Activated naive CD8-positive, alpha-beta T cell (primary cell): ENCODE measurements at regions not wholly inside any gene's neighbourhood (a gene's known extent, or its start where the extent isn't known, plus 50 kb on each side); places are given as distances from the start of the nearest gene placed in this dataset.

Experiments used
- H3K27ac Mint-ChIP-seq: one replicate; pipeline ENCODE4 v1.8.0; 2021; ENCODE audit warnings: mixed read lengths
- H3K27me3 Mint-ChIP-seq: one replicate; pipeline ENCODE4 v1.8.0; 2021; ENCODE audit warnings: mixed read lengths
- H3K36me3 Mint-ChIP-seq: one replicate; pipeline ENCODE4 v1.8.0; 2021; ENCODE audit warnings: mixed read lengths
- H3K4me1 Mint-ChIP-seq: one replicate; pipeline ENCODE4 v1.8.0; 2021; ENCODE audit warnings: low read depth, mixed read lengths
- H3K4me3 Mint-ChIP-seq: one replicate; pipeline ENCODE4 v1.8.0; 2021; ENCODE audit warnings: mild to moderate bottlenecking, mixed read lengths
- H3K9me3 Mint-ChIP-seq: one replicate; pipeline ENCODE4 v1.8.0; 2021; ENCODE audit warnings: low read depth, mixed read lengths

- Mint-ChIP-seq H3K4me3 (no peak overlapping the region), H3K27ac (no peak overlapping the region), H3K27me3 (peaks cover under 1% of the 10 kb centered on the region), H3K4me1 (no peaks in the 10 kb centered on the region), H3K36me3 (no peaks in the 10 kb centered on the region), H3K9me3 (no peaks in the 10 kb centered on the region)
These were observed 68.6 kb upstream of the POU3F1 start for GRCh38 chr1:38115226-38115625.

GRCh38 chr1:38114241-38115026 is 67.8 kb upstream of the POU3F1 start:
- Mint-ChIP-seq H3K4me1 (no peaks in the 10 kb centered on the region), H3K4me3 (no peak overlapping the region), H3K27ac (no peak overlapping the region), H3K36me3 (no peaks in the 10 kb centered on the region), H3K9me3 (no peaks in the 10 kb centered on the region), H3K27me3 (peaks cover 2% of the 10 kb centered on the region)

GRCh38 chr1:38113159-38113666 is 66.6 kb upstream of the POU3F1 start:
- Mint-ChIP-seq H3K4me3 (no peak overlapping the region), H3K36me3 (no peaks in the 10 kb centered on the region), H3K9me3 (no peaks in the 10 kb centered on the region), H3K4me1 (no peaks in the 10 kb centered on the region), H3K27me3 (peaks cover 2% of the 10 kb centered on the region), H3K27ac (no peak overlapping the region)

- no peaks in the 10 kb centered on the region for H3K4me1 Mint-ChIP-seq
- H3K9me3 Mint-ChIP-seq = no peaks in the 10 kb centered on the region
- H3K27me3 Mint-ChIP-seq = peaks cover 2% of the 10 kb centered on the region
- no peak overlapping the region for H3K27ac Mint-ChIP-seq
- H3K4me3 Mint-ChIP-seq = no peak overlapping the region
- H3K36me3 Mint-ChIP-seq = no peaks in the 10 kb centered on the region
These were observed 65.0 kb upstream of the POU3F1 start for GRCh38 chr1:38111589-38111988.

GRCh38 chr1:38105267-38105666 is 58.7 kb upstream of the POU3F1 start:
- H3K27ac Mint-ChIP-seq = no peak overlapping the region
- no peaks in the 10 kb centered on the region for H3K36me3 Mint-ChIP-seq
- H3K4me3 Mint-ChIP-seq = no peak overlapping the region
- H3K27me3 Mint-ChIP-seq = peaks cover 7% of the 10 kb centered on the region
- H3K4me1 Mint-ChIP-seq = no peaks in the 10 kb centered on the region
- no peaks in the 10 kb centered on the region for H3K9me3 Mint-ChIP-seq

- H3K4me1 Mint-ChIP-seq = no peaks in the 10 kb centered on the region
- peaks cover 8% of the 10 kb centered on the region for H3K27me3 Mint-ChIP-seq
- H3K36me3 Mint-ChIP-seq = no peaks in the 10 kb centered on the region
- H3K27ac Mint-ChIP-seq = no peak overlapping the region
- no peak overlapping the region for H3K4me3 Mint-ChIP-seq
- no peaks in the 10 kb centered on the region for H3K9me3 Mint-ChIP-seq
These were observed 56.0 kb upstream of the POU3F1 start for GRCh38 chr1:38102636-38103035.

GRCh38 chr1:38101037-38101785 is 54.6 kb upstream of the POU3F1 start:
- Mint-ChIP-seq H3K36me3 (no peaks in the 10 kb centered on the region), H3K27ac (no peak overlapping the region), H3K9me3 (no peaks in the 10 kb centered on the region)

GRCh38 chr1:38098101-38098847 is 51.7 kb upstream of the POU3F1 start:
- H3K4me3 Mint-ChIP-seq = no peak overlapping the region
- H3K27ac Mint-ChIP-seq = no peak overlapping the region
- no peaks in the 10 kb centered on the region for H3K4me1 Mint-ChIP-seq
- H3K9me3 Mint-ChIP-seq = no peaks in the 10 kb centered on the region
- H3K27me3 Mint-ChIP-seq = peaks cover 5% of the 10 kb centered on the region
- no peaks in the 10 kb centered on the region for H3K36me3 Mint-ChIP-seq

More at GRCh38 chr1:38101037-38101785, 54.6 kb upstream of the POU3F1 start:
- H3K4me1 Mint-ChIP-seq = no peaks in the 10 kb centered on the region
- peaks cover 8% of the 10 kb centered on the region for H3K27me3 Mint-ChIP-seq
- H3K4me3 Mint-ChIP-seq = no peak overlapping the region

- H3K36me3 Mint-ChIP-seq = no peaks in the 10 kb centered on the region
- no peaks in the 10 kb centered on the region for H3K4me1 Mint-ChIP-seq
- no peak overlapping the region for H3K4me3 Mint-ChIP-seq
- no peak overlapping the region for H3K27ac Mint-ChIP-seq
- H3K27me3 Mint-ChIP-seq = peaks cover 7% of the 10 kb centered on the region
- no peaks in the 10 kb centered on the region for H3K9me3 Mint-ChIP-seq
These were observed 50.8 kb upstream of the POU3F1 start for GRCh38 chr1:38097284-38097898.
